ENCODE measurements at regions not wholly inside any gene's neighbourhood (a gene's known extent, or its start where the extent isn't known, plus 50 kb on each side); places are given as distances from the start of the nearest gene placed in this dataset.

- Histone ChIP-seq H3K27me3 (ENCODE audit: insufficient read depth, poor library complexity, severe bottlenecking) (no peaks in the 10 kb centered on the region), H3K4me3 (replicated peaks; ENCODE audit: insufficient read depth, low read length) (no peak overlapping the region), H3K27ac (replicated peaks) (no peak overlapping the region)
- TF ChIP-seq REST (IDR thresholded peaks at IDR 0.05; ENCODE audit: insufficient replicate concordance, low read depth), result no peak
- TF ChIP-seq GABPA (IDR thresholded peaks at IDR 0.05; ENCODE audit: low read depth), result no peak
- TF ChIP-seq POLR2AphosphoS5 (IDR thresholded peaks at IDR 0.05; ENCODE audit: low read depth), result no peak
- no peak for TF ChIP-seq CTCF (IDR thresholded peaks at IDR 0.05; ENCODE audit: insufficient read depth, low read length)
- TF ChIP-seq SPI1 (IDR thresholded peaks at IDR 0.05; ENCODE audit: borderline replicate concordance, low read depth), result no peak
- no peak for DNase-seq (ENCODE audit: low read depth in 1 of 2, low spot score in 1 of 2)
Measured at GRCh38 chr1:198399452-198399851, 141.0 kb downstream of the ATP6V1G3 start.

DNA sequence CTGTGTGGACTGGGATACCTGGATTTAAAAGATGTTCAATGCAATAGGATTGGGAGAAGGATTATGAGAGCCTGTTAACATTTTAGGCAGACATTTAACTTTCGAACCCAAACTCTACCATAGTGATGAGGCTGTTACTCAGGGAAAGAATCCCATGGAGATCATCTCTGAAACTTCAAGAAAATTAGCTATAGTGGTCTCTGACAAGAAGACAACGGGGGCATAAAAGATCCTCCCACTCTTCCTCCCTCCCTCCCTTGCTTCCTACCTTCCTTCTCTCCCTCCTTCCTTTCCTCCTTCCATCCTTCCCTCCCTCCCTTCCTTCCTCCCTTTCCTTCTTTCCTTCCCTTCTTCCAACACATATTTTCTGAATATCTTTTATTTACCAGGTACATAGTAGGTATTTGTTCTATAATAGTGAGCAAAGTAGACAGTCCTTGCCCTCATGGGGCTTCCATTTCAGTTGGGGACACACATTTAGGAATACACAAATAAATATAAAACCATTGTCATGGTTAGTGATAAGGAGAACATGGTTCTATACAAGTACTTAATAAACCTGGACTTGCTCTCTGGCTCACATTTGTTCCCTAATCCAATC, 143.2 kb downstream of the ATP6V1G3 start:
- DNase-seq (ENCODE audit: low read depth in 1 of 2, low spot score in 1 of 2), result no peak
- Histone ChIP-seq H3K27ac (replicated peaks) (no peak overlapping the region), H3K27me3 (ENCODE audit: insufficient read depth, poor library complexity, severe bottlenecking) (no peaks in the 10 kb centered on the region), H3K4me3 (replicated peaks; ENCODE audit: insufficient read depth, low read length) (no peak overlapping the region)
- TF ChIP-seq GABPA (IDR thresholded peaks at IDR 0.05; ENCODE audit: low read depth) (no peak), POLR2AphosphoS5 (IDR thresholded peaks at IDR 0.05; ENCODE audit: low read depth) (no peak), SPI1 (IDR thresholded peaks at IDR 0.05; ENCODE audit: borderline replicate concordance, low read depth) (no peak), REST (IDR thresholded peaks at IDR 0.05; ENCODE audit: insufficient replicate concordance, low read depth) (no peak), CTCF (IDR thresholded peaks at IDR 0.05; ENCODE audit: insufficient read depth, low read length) (no peak)

DNA sequence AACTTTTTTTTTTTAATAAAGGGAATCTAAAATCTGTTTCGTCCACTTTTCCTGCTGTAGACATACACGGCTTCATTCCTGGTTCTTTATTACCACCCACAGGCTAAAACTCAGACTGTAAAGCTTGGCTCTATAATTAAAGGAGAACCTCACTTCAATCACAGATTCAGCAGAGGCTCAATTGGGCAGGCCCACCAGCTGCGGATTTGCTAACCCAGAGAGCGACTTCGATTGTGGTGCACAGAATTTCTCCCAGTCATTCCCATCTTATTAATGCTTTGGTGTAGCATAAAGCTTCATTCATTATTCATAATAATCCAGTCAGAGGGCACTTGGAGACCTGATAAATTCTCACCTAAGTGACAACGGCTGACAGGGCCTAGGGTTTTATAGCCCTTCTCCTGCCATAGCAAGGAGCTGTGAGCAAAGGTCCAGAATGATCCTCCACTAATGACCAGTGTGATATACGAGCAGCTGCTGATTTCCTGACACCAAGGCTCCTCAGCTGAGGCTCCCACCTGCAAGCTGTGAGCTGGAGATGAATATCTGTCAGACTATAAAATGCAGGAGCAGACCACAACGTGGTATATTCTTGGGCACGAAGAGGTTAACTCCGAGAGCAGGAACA, 149.0 kb downstream of the ATP6V1G3 start:
- Histone ChIP-seq H3K27ac (replicated peaks) (no peak overlapping the region), H3K4me3 (replicated peaks; ENCODE audit: insufficient read depth, low read length) (no peak overlapping the region), H3K27me3 (ENCODE audit: insufficient read depth, poor library complexity, severe bottlenecking) (no peaks in the 10 kb centered on the region)
- TF ChIP-seq POLR2AphosphoS5 (IDR thresholded peaks at IDR 0.05; ENCODE audit: low read depth), result no peak
- no peak for TF ChIP-seq CTCF (IDR thresholded peaks at IDR 0.05; ENCODE audit: insufficient read depth, low read length)
- no peak for TF ChIP-seq SPI1 (IDR thresholded peaks at IDR 0.05; ENCODE audit: borderline replicate concordance, low read depth)
- no peak for TF ChIP-seq REST (IDR thresholded peaks at IDR 0.05; ENCODE audit: insufficient replicate concordance, low read depth)
- no peak for TF ChIP-seq GABPA (IDR thresholded peaks at IDR 0.05; ENCODE audit: low read depth)
- no peak for DNase-seq (ENCODE audit: low read depth in 1 of 2, low spot score in 1 of 2)
